ENCODE measurements at regions not wholly inside any gene's neighbourhood (a gene's known extent, or its start where the extent isn't known, plus 50 kb on each side); places are given as distances from the start of the nearest gene placed in this dataset.

GRCh38 chr18:76679259-76679658 is 143.1 kb upstream of the ZNF236 start:
- DNase-seq: no peak

GRCh38 chr18:76678248-76678647 is 144.1 kb upstream of the ZNF236 start:
- DNase-seq: no peak

GRCh38 chr18:76674596-76674995 is 147.8 kb upstream of the ZNF236 start:
- no peak for DNase-seq

GRCh38 chr18:76673281-76674185 is 148.8 kb upstream of the ZNF236 start:
- no peak for DNase-seq

- DNase-seq: no peak
Measured at GRCh38 chr18:76672627-76673026, 149.7 kb upstream of the ZNF236 start.

- DNase-seq: no peak
Measured at GRCh38 chr18:76670564-76671288, 151.6 kb upstream of the ZNF236 start.

GRCh38 chr18:76668546-76668945 is 153.8 kb upstream of the ZNF236 start:
- no peak for DNase-seq

- no peak for DNase-seq
Measured at GRCh38 chr18:76668119-76668518, 154.2 kb upstream of the ZNF236 start.

- DNase-seq: no peak
Measured at GRCh38 chr18:76667603-76668002, 154.8 kb upstream of the ZNF236 start.

GRCh38 chr18:76662626-76663025 is 159.7 kb upstream of the ZNF236 start:
- DNase-seq: no peak

GRCh38 chr18:76660571-76661192 is 161.7 kb upstream of the ZNF236 start:
- DNase-seq: no peak

GRCh38 chr18:76658627-76659026 is 163.6 kb upstream of the ZNF516 start:
- no peak for DNase-seq

GRCh38 chr18:76657911-76658470 is 162.9 kb upstream of the ZNF516 start:
- DNase-seq: no peak

- DNase-seq: no peak
Measured at GRCh38 chr18:76656925-76657827, 162.1 kb upstream of the ZNF516 start.

- no peak for DNase-seq
Measured at GRCh38 chr18:76654577-76654976, 159.5 kb upstream of the ZNF516 start.

GRCh38 chr18:76647322-76647721 is 152.3 kb upstream of the ZNF516 start:
- DNase-seq: no peak

GRCh38 chr18:76644580-76644979 is 149.5 kb upstream of the ZNF516 start:
- no peak for DNase-seq

- no peak for DNase-seq
Measured at GRCh38 chr18:76643996-76644395, 149.0 kb upstream of the ZNF516 start.

GRCh38 chr18:76643199-76643598 is 148.2 kb upstream of the ZNF516 start:
- no peak for DNase-seq

- DNase-seq: no peak
Measured at GRCh38 chr18:76640438-76640837, 145.4 kb upstream of the ZNF516 start.

- DNase-seq: no peak
Measured at GRCh38 chr18:76634564-76634963, 139.5 kb upstream of the ZNF516 start.

GRCh38 chr18:76633588-76634269 is 138.7 kb upstream of the ZNF516 start:
- no peak for DNase-seq
